ENCODE measurements at regions not wholly inside any gene's neighbourhood (a gene's known extent, or its start where the extent isn't known, plus 50 kb on each side); places are given as distances from the start of the nearest gene placed in this dataset.

DNA sequence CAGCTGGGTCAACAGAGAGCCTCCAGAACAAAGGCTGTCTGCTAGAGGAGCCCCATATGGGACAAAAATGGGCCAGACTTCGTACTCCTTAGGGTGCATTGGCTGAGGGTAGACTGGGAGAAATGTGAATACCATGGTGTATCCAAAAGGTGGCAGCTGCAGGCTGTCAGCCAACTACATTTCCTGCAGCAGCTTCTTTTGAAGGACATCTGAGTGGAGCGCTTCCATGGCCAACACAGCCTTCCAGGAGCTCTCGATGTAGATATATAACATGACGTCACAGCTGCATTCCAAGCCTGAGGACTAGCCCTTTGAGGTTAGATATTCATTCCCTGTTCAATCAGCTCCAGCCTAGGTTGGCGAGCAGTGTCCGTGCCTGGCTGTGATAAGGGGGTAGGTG lies 107.7 kb downstream of the MAB21L3 start:
- TF ChIP-seq, protein P1, sequence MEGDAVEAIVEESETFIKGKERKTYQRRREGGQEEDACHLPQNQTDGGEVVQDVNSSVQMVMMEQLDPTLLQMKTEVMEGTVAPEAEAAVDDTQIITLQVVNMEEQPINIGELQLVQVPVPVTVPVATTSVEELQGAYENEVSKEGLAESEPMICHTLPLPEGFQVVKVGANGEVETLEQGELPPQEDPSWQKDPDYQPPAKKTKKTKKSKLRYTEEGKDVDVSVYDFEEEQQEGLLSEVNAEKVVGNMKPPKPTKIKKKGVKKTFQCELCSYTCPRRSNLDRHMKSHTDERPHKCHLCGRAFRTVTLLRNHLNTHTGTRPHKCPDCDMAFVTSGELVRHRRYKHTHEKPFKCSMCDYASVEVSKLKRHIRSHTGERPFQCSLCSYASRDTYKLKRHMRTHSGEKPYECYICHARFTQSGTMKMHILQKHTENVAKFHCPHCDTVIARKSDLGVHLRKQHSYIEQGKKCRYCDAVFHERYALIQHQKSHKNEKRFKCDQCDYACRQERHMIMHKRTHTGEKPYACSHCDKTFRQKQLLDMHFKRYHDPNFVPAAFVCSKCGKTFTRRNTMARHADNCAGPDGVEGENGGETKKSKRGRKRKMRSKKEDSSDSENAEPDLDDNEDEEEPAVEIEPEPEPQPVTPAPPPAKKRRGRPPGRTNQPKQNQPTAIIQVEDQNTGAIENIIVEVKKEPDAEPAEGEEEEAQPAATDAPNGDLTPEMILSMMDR (conservative IDR thresholded peaks at IDR 0.05; ENCODE audit: low read depth, low read length): peak; percentile 40; the same call in 1 of the 2 replicates
- no peak for TF ChIP-seq EZH2 (IDR thresholded peaks at IDR 0.05; ENCODE audit: borderline replicate concordance, low read depth, low read length, poor library complexity, severe bottlenecking)
